ENCODE measurements at regions not wholly inside any gene's neighbourhood (a gene's known extent, or its start where the extent isn't known, plus 50 kb on each side); places are given as distances from the start of the nearest gene placed in this dataset.

GRCh38 chr6:56345376-56345995, 98.1 kb upstream of the COL21A1 start:
- DNase-seq = no peak

GRCh38 chr6:56343295-56343694, 95.9 kb upstream of the COL21A1 start:
- no peak for DNase-seq

GRCh38 chr6:56339524-56339923, 92.1 kb upstream of the COL21A1 start:
- no peak for DNase-seq

- no peak for DNase-seq
These were observed 88.3 kb upstream of the COL21A1 start for GRCh38 chr6:56335726-56336125.

- no peak for DNase-seq
These were observed 87.6 kb upstream of the COL21A1 start for GRCh38 chr6:56334937-56335336.

GRCh38 chr6:56329271-56330050, 82.1 kb upstream of the COL21A1 start:
- no peak for DNase-seq

- no peak for DNase-seq
These were observed 81.3 kb upstream of the COL21A1 start for GRCh38 chr6:56328728-56329090.

GRCh38 chr6:56327946-56328727, 80.8 kb upstream of the COL21A1 start:
- DNase-seq = no peak

- DNase-seq = no peak
These were observed 77.0 kb upstream of the COL21A1 start for GRCh38 chr6:56324396-56324795.

- DNase-seq = peak; percentile 38
These were observed 71.5 kb upstream of the COL21A1 start for GRCh38 chr6:56318851-56319250.

- DNase-seq = peak; percentile 58
These were observed 67.5 kb upstream of the COL21A1 start for GRCh38 chr6:56314683-56315523.

- no peak for DNase-seq
These were observed 64.4 kb upstream of the COL21A1 start for GRCh38 chr6:56311533-56312448.

GRCh38 chr6:56311061-56311460, 63.7 kb upstream of the COL21A1 start:
- DNase-seq = peak; percentile 32

GRCh38 chr6:56310241-56310640, 62.9 kb upstream of the COL21A1 start:
- DNase-seq = no peak

GRCh38 chr6:56299916-56300315, 52.5 kb upstream of the COL21A1 start:
- no peak for DNase-seq

GRCh38 chr6:56297022-56297989, 49.9 kb upstream of the COL21A1 start:
- DNase-seq = no peak
